ENCODE measurements at regions not wholly inside any gene's neighbourhood (a gene's known extent, or its start where the extent isn't known, plus 50 kb on each side); places are given as distances from the start of the nearest gene placed in this dataset.
"Not testable (repeated sequence)": the region's sequence is repeated elsewhere in the genome, so short reads cannot be mapped to it uniquely, and the experiment has no call there.

DNA sequence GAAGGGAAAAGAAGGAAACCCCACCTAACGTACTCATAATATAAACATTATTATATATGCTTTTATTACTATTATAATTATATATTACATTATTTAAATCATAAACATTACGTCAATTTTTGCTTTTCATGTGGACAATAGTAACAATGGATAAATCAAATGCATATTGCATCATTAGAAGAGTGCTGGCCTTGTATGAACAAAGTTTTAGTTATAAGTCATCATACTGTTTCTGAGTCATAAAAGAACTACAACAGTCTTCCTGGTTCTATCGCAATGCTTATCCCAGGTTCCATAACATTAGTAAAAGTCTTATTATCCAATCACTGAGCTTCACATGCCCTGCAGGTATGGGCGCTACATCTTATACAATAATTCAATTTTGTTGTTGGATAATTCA, 154.8 kb downstream of the SPATA31A6 start:
- TF ChIP-seq, protein P1, sequence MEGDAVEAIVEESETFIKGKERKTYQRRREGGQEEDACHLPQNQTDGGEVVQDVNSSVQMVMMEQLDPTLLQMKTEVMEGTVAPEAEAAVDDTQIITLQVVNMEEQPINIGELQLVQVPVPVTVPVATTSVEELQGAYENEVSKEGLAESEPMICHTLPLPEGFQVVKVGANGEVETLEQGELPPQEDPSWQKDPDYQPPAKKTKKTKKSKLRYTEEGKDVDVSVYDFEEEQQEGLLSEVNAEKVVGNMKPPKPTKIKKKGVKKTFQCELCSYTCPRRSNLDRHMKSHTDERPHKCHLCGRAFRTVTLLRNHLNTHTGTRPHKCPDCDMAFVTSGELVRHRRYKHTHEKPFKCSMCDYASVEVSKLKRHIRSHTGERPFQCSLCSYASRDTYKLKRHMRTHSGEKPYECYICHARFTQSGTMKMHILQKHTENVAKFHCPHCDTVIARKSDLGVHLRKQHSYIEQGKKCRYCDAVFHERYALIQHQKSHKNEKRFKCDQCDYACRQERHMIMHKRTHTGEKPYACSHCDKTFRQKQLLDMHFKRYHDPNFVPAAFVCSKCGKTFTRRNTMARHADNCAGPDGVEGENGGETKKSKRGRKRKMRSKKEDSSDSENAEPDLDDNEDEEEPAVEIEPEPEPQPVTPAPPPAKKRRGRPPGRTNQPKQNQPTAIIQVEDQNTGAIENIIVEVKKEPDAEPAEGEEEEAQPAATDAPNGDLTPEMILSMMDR (IDR thresholded peaks at IDR 0.05), result not testable (repeated sequence)
- not testable (repeated sequence) for TF ChIP-seq POLR2A, POLR2AphosphoS5 (IDR thresholded peaks at IDR 0.05)
